Glutamatergic neuron (in vitro differentiated cells): ENCODE measurements at regions not wholly inside any gene's neighbourhood (a gene's known extent, or its start where the extent isn't known, plus 50 kb on each side); places are given as distances from the start of the nearest gene placed in this dataset.

Experiments
- DNase-seq: peaks from one replicate; pipeline ENCODE4 v3.0.0; 2022
- H3K27ac Mint-ChIP-seq: one replicate; pipeline ENCODE4 v1.8.0; 2020; ENCODE audit warnings: mild to moderate bottlenecking, mixed read lengths, inconsistent platforms; ENCODE audit not compliant: unreplicated experiment
- H3K27me3 Mint-ChIP-seq: one replicate; pipeline ENCODE4 v1.8.0; 2020; ENCODE audit warnings: mild to moderate bottlenecking, moderate library complexity, mixed read lengths, inconsistent platforms; ENCODE audit not compliant: unreplicated experiment
- H3K36me3 Mint-ChIP-seq: one replicate; pipeline ENCODE4 v1.8.0; 2020; ENCODE audit warnings: mild to moderate bottlenecking, mixed read lengths, inconsistent platforms; ENCODE audit not compliant: unreplicated experiment
- H3K4me1 Mint-ChIP-seq: one replicate; pipeline ENCODE4 v1.8.0; 2020; ENCODE audit warnings: mild to moderate bottlenecking, low read depth, mixed read lengths, inconsistent platforms; ENCODE audit not compliant: unreplicated experiment
- H3K4me3 Mint-ChIP-seq: one replicate; pipeline ENCODE4 v1.8.0; 2020; ENCODE audit warnings: mild to moderate bottlenecking, mixed read lengths, inconsistent platforms; ENCODE audit not compliant: unreplicated experiment
- H3K9me3 Mint-ChIP-seq: one replicate; pipeline ENCODE4 v1.8.0; 2020; ENCODE audit warnings: mild to moderate bottlenecking, moderate library complexity, mixed read lengths, inconsistent platforms; ENCODE audit not compliant: unreplicated experiment
- CTCF ChIP-seq: fragments of 200-600 bp; sonication (generic); IDR thresholded peaks from one replicate; pipeline ENCODE4 v1.5.0; 2021; ENCODE audit not compliant: partially characterized antibody, unreplicated experiment

DNA sequence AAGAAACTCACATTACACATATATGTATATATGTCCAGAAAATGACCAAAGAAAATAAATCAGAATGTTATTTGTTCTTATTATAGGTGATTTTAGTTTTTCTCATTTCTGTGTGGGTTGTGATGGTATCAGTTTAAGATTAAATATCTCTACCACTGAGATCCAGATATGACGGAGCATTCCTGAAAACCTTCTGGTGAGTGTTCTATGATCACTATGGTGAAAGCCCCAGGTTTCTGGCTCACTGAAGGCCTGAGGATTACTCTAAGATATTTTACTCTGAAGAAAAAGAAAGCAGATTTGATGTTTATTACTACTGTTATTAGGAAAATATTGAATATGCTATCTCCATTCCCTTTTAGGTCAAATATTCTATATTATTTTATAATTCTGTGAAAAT is 62.8 kb upstream of the L3MBTL3 start:
- peaks cover 2% of the 10 kb centered on the region for H3K9me3 Mint-ChIP-seq
- no peak for TF ChIP-seq CTCF
- peaks cover 1% of the 10 kb centered on the region for H3K27me3 Mint-ChIP-seq
- H3K4me3 Mint-ChIP-seq, result no peak overlapping the region
- no peak overlapping the region for H3K27ac Mint-ChIP-seq
- no peaks in the 10 kb centered on the region for H3K36me3 Mint-ChIP-seq
- no peak for DNase-seq
- H3K4me1 Mint-ChIP-seq, result no peaks in the 10 kb centered on the region

GRCh38 chr6:129954749-129955431 is 63.5 kb upstream of the L3MBTL3 start:
- Mint-ChIP-seq H3K27ac (no peak overlapping the region), H3K9me3 (peaks cover 2% of the 10 kb centered on the region), H3K27me3 (peaks cover 1% of the 10 kb centered on the region), H3K4me3 (no peak overlapping the region), H3K4me1 (no peaks in the 10 kb centered on the region), H3K36me3 (no peaks in the 10 kb centered on the region)
- DNase-seq, result no peak
- no peak for TF ChIP-seq CTCF

DNA sequence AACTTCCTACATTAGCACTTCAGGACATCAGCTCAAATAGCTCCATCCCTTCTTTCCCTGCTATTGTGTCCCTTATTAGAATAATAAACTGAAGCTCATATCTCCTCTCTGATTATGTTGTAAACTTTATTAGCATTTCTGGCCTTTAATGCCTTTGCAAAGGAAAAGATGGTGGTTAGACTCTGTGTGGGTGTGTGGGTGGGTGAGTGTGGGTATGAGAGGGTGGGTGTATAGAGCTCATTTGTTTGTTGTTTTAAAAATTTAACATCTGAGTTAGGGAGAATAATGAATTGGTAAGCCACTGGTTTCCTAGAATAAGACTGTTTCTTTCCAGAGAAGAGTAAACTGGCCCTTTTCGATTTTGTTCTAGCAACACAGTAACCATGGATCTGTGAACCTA is 70.6 kb upstream of the L3MBTL3 start:
- TF ChIP-seq CTCF, result no peak
- no peaks in the 10 kb centered on the region for H3K4me1 Mint-ChIP-seq
- H3K36me3 Mint-ChIP-seq, result peaks cover 4% of the 10 kb centered on the region
- DNase-seq, result no peak
- no peaks in the 10 kb centered on the region for H3K27me3 Mint-ChIP-seq
- no peak overlapping the region for H3K27ac Mint-ChIP-seq
- H3K4me3 Mint-ChIP-seq, result no peak overlapping the region
- no peaks in the 10 kb centered on the region for H3K9me3 Mint-ChIP-seq

GRCh38 chr6:129946439-129947140 is 71.8 kb upstream of the L3MBTL3 start:
- Mint-ChIP-seq H3K4me1 (no peaks in the 10 kb centered on the region), H3K27me3 (no peaks in the 10 kb centered on the region), H3K36me3 (peaks cover 4% of the 10 kb centered on the region), H3K27ac (no peak overlapping the region), H3K9me3 (no peaks in the 10 kb centered on the region), H3K4me3 (no peak overlapping the region)
- no peak for DNase-seq
- no peak for TF ChIP-seq CTCF

- H3K4me3 Mint-ChIP-seq, result no peak overlapping the region
- peaks cover 4% of the 10 kb centered on the region for H3K36me3 Mint-ChIP-seq
- DNase-seq, result no peak
- H3K9me3 Mint-ChIP-seq, result no peaks in the 10 kb centered on the region
- H3K27ac Mint-ChIP-seq, result no peak overlapping the region
- no peak for TF ChIP-seq CTCF
- H3K27me3 Mint-ChIP-seq, result peaks cover 2% of the 10 kb centered on the region
- H3K4me1 Mint-ChIP-seq, result no peaks in the 10 kb centered on the region
These were observed 74.6 kb upstream of the L3MBTL3 start for GRCh38 chr6:129943637-129944271.
